H9 (cell line): ENCODE measurements at regions not wholly inside any gene's neighbourhood (a gene's known extent, or its start where the extent isn't known, plus 50 kb on each side); places are given as distances from the start of the nearest gene placed in this dataset.

ENCODE experiments used
- DNase-seq: peaks from one replicate; pipeline ENCODE4 v3.0.0-alpha.2; 2017
- H2AFZ ChIP-seq: one replicate; pipeline ENCODE4 v1.6.1; 2013; ENCODE audit warnings: mild to moderate bottlenecking, low read length, control low read depth, moderate library complexity
- H2AK5ac ChIP-seq: 2 replicates; pipeline ENCODE4 v1.6.1; 2013; ENCODE audit warnings: low read length, control low read depth, mixed read lengths; ENCODE audit not compliant: insufficient read length
- H2BK120ac ChIP-seq: one replicate; pipeline ENCODE4 v1.6.1; 2013; ENCODE audit warnings: low read depth, mild to moderate bottlenecking, low read length, control low read depth, inconsistent platforms; ENCODE audit not compliant: poor library complexity, severe bottlenecking
- H2BK12ac ChIP-seq: 2 replicates; pipeline ENCODE4 v1.6.1; 2013; ENCODE audit warnings: low read length, control low read depth, mixed read lengths, low read depth; ENCODE audit not compliant: insufficient read length
- H2BK15ac ChIP-seq: 2 replicates; pipeline ENCODE4 v1.6.1; 2013; ENCODE audit warnings: low read depth, low read length, control low read depth
- H2BK20ac ChIP-seq: one replicate; pipeline ENCODE4 v1.6.1; 2013; ENCODE audit warnings: low read depth, mild to moderate bottlenecking, low read length, control low read depth, inconsistent platforms; ENCODE audit not compliant: poor library complexity, severe bottlenecking
- H2BK5ac ChIP-seq: 2 replicates; pipeline ENCODE4 v1.6.1; 2013; ENCODE audit warnings: low read length, control low read depth, mixed read lengths; ENCODE audit not compliant: insufficient read length
- H3K14ac ChIP-seq: 2 replicates; pipeline ENCODE4 v1.6.1; 2013; ENCODE audit warnings: low read length, control low read depth; ENCODE audit not compliant: insufficient read depth
- H3K18ac ChIP-seq: 2 replicates; pipeline ENCODE4 v1.6.1; 2013; ENCODE audit warnings: low read depth, mild to moderate bottlenecking, mixed read lengths, low read length, control low read depth; ENCODE audit not compliant: insufficient read length
- H3K23ac ChIP-seq: 2 replicates; pipeline ENCODE4 v1.6.1; 2013; ENCODE audit warnings: low read length, control low read depth, mixed read lengths, low read depth; ENCODE audit not compliant: insufficient read length
- H3K23me2 ChIP-seq: 2 replicates; pipeline ENCODE4 v1.6.1; 2013; ENCODE audit warnings: low read depth, mild to moderate bottlenecking, mixed read lengths, low read length, control low read depth; ENCODE audit not compliant: insufficient read length, poor library complexity, severe bottlenecking
- H3K27ac ChIP-seq: 2 replicates; pipeline ENCODE4 v1.5.1; 2013; ENCODE audit warnings: low read length, control low read depth, mixed read lengths, low read depth; ENCODE audit not compliant: insufficient read length
- H3K27me3 ChIP-seq: 2 replicates; pipeline ENCODE4 v1.6.1; 2013; ENCODE audit warnings: low read length, control low read depth, inconsistent platforms; ENCODE audit not compliant: insufficient read depth
- H3K4ac ChIP-seq: 2 replicates; pipeline ENCODE4 v1.6.1; 2013; ENCODE audit warnings: low read depth, mild to moderate bottlenecking, control low read depth, inconsistent platforms, low read length, moderate library complexity
- H3K4me1 ChIP-seq: 2 replicates; pipeline ENCODE4 v1.6.1; 2013; ENCODE audit warnings: low read length, control low read depth, inconsistent platforms; ENCODE audit not compliant: insufficient read depth
- H3K4me2 ChIP-seq: 2 replicates; pipeline ENCODE4 v1.6.1; 2013; ENCODE audit warnings: low read length, control low read depth, mixed read lengths; ENCODE audit not compliant: insufficient read length, insufficient read depth
- H3K56ac ChIP-seq: 2 replicates; pipeline ENCODE4 v1.6.1; 2013; ENCODE audit warnings: low read depth, mild to moderate bottlenecking, mixed read lengths, low read length, control low read depth; ENCODE audit not compliant: insufficient read length
- H3K79me1 ChIP-seq: 2 replicates; pipeline ENCODE4 v1.6.1; 2013; ENCODE audit warnings: low read depth, mild to moderate bottlenecking, moderate library complexity, low read length, control low read depth, inconsistent platforms; ENCODE audit not compliant: insufficient read depth, poor library complexity, severe bottlenecking
- H3K79me2 ChIP-seq: 2 replicates; pipeline ENCODE4 v1.6.1; 2013; ENCODE audit warnings: low read length, control low read depth, inconsistent platforms; ENCODE audit not compliant: insufficient read depth
- H3K9ac ChIP-seq: 2 replicates; pipeline ENCODE4 v1.6.1; 2013; ENCODE audit warnings: low read length, control low read depth, mixed read lengths; ENCODE audit not compliant: insufficient read length; ENCODE audit errors: extremely low read depth
- H3K9me3 ChIP-seq: one replicate; pipeline ENCODE4 v1.6.1; 2013; ENCODE audit warnings: low read depth, low read length, inconsistent platforms; ENCODE audit not compliant: control insufficient read depth
- H3T11ph ChIP-seq: one replicate; pipeline ENCODE4 v1.6.1; 2013; ENCODE audit warnings: mild to moderate bottlenecking, low read length, control low read depth, inconsistent platforms
- H4K20me1 ChIP-seq: one replicate; pipeline ENCODE4 v1.6.1; 2013; ENCODE audit not compliant: control insufficient read depth, insufficient read length, insufficient read depth
- H4K5ac ChIP-seq: 2 replicates; pipeline ENCODE4 v1.6.1; 2013; ENCODE audit warnings: low read depth, mild to moderate bottlenecking, mixed read lengths, low read length, control low read depth; ENCODE audit not compliant: insufficient read length
- H4K8ac ChIP-seq: replicated peaks from 2 replicates; pipeline ENCODE4 v1.6.1; 2013; ENCODE audit warnings: low read length, control low read depth, mixed read lengths, low read depth; ENCODE audit not compliant: insufficient read length
- H4K91ac ChIP-seq: 2 replicates; pipeline ENCODE4 v1.6.1; 2013; ENCODE audit warnings: low read depth, mild to moderate bottlenecking, moderate library complexity, mixed read lengths, low read length, control low read depth; ENCODE audit not compliant: insufficient read length
- H3K27ac Mint-ChIP-seq, 3 experiments: 2 replicates in 2 of 3; 3 replicates in 1 of 3; pipeline ENCODE4 v1.8.0; 2020 to 2021; ENCODE audit warnings: mixed read lengths in 3 of 3, mild to moderate bottlenecking in 1 of 3, moderate library complexity in 1 of 3
- H3K27me3 Mint-ChIP-seq: 2 replicates; pipeline ENCODE4 v1.8.0; 2021; ENCODE audit warnings: low read depth, mild to moderate bottlenecking, moderate library complexity, mixed read lengths
- H3K36me3 Mint-ChIP-seq, 3 experiments: 2 replicates in 2 of 3; 3 replicates in 1 of 3; pipeline ENCODE4 v1.8.0; 2020 to 2021; ENCODE audit warnings: low read depth in 3 of 3, mixed read lengths in 3 of 3; ENCODE audit not compliant: insufficient read depth in 1 of 3
- H3K4me1 Mint-ChIP-seq, 2 experiments: 2 replicates each; pipeline ENCODE4 v1.8.0; 2020; ENCODE audit warnings: mixed read lengths in 2 of 2
- H3K4me3 Mint-ChIP-seq, 2 experiments: 2 replicates in 1 of 2; 3 replicates in 1 of 2; pipeline ENCODE4 v1.8.0; 2020 to 2021; ENCODE audit warnings: mild to moderate bottlenecking in 2 of 2, mixed read lengths in 2 of 2, moderate library complexity in 1 of 2
- H3K9me3 Mint-ChIP-seq, 2 experiments: 2 replicates in 1 of 2; 3 replicates in 1 of 2; pipeline ENCODE4 v1.8.0; 2020; ENCODE audit warnings: mild to moderate bottlenecking in 2 of 2, mixed read lengths in 2 of 2, moderate library complexity in 1 of 2
- CTCF ChIP-seq: fragments of 200-600 bp; sonication (generic); conservative IDR thresholded peaks from 3 replicates; pipeline ENCODE4 v1.8.0; 2021; ENCODE audit warnings: antibody characterized with exemption, mild to moderate bottlenecking
- WGBS: extraction: QIAGEN DNeasy Blood & Tissue Kit; methylation state at CpG from one replicate; pipeline ENCODE4 v1.1.7; 2013; ENCODE audit warnings: missing lambda C conversion rate, low lambda C conversion rate, mixed read lengths; ENCODE audit not compliant: insufficient read length; ENCODE audit errors: extremely low coverage; 5-methylcytosine and 5-hydroxymethylcytosine counted together

- Histone ChIP-seq H4K8ac (no peak overlapping the region), H2BK20ac (no peak overlapping the region), H3K9me3 (no peaks in the 10 kb centered on the region), H3K18ac (no peak overlapping the region), H2BK15ac (no peak overlapping the region), H4K20me1 (no peaks in the 10 kb centered on the region), H2BK120ac (no peak overlapping the region), H2BK5ac (no peak overlapping the region), H3K4me2 (no peak overlapping the region), H3K14ac (no peak overlapping the region), H4K5ac (no peak overlapping the region), H3K23me2 (no peaks in the 10 kb centered on the region), H3K23ac (no peak overlapping the region), H3T11ph (no peak overlapping the region), H3K4me1 (no peaks in the 10 kb centered on the region), H3K4ac (no peak overlapping the region), H3K79me2 (no peaks in the 10 kb centered on the region), H3K9ac (no peak overlapping the region), H2AFZ (no peak overlapping the region), H2BK12ac (no peak overlapping the region), H4K91ac (no peak overlapping the region), H3K79me1 (no peaks in the 10 kb centered on the region), H3K56ac (no peak overlapping the region), H3K27me3 (no peaks in the 10 kb centered on the region), H3K27ac (no peak overlapping the region), H2AK5ac (no peak overlapping the region)
- H3K9me3 Mint-ChIP-seq = no peaks in the 10 kb centered on the region
- no peak overlapping the region for H3K4me3 Mint-ChIP-seq
- H3K27ac Mint-ChIP-seq = no peak overlapping the region
- peaks cover 3 to 9% of the 10 kb centered on the region in 2 experiments; a peak in 2 of 4 replicates for H3K4me1 Mint-ChIP-seq
- WGBS = no CpG with 5 or more reads among the region's 13 CpGs
- DNase-seq = no peak
- no peak for TF ChIP-seq CTCF
- H3K36me3 Mint-ChIP-seq = no peaks in the 10 kb centered on the region
- no peaks in the 10 kb centered on the region for H3K27me3 Mint-ChIP-seq
Observed at GRCh38 chr2:72032481-72033041, 115.1 kb downstream of the CYP26B1 start.
